Transverse colon (tissue), 4 donors: ENCODE measurements at regions not wholly inside any gene's neighbourhood (a gene's known extent, or its start where the extent isn't known, plus 50 kb on each side); places are given as distances from the start of the nearest gene placed in this dataset.

Experiments
- CTCF ChIP-seq, 5 experiments: fragments of 200-600 bp in 3 of 5; fragments of 450-650 bp in 2 of 5; sonication (generic) in 3 of 5; IDR thresholded peaks; 1 replicate in 2 of 5; 2 replicates in 3 of 5; pipeline ENCODE4 v1.5.1; 2016 to 2017; ENCODE audit warnings: antibody characterized with exemption in 5 of 5, inconsistent platforms in 3 of 5, mild to moderate bottlenecking in 2 of 5, moderate library complexity in 1 of 5
- POLR2AphosphoS5 ChIP-seq, 3 donors: sonication (generic); formaldehyde crosslinking; IDR thresholded peaks; one replicate each; pipeline ENCODE4 v1.6.1; 2016; ENCODE audit warnings: antibody characterized with exemption in 3 of 3

DNA sequence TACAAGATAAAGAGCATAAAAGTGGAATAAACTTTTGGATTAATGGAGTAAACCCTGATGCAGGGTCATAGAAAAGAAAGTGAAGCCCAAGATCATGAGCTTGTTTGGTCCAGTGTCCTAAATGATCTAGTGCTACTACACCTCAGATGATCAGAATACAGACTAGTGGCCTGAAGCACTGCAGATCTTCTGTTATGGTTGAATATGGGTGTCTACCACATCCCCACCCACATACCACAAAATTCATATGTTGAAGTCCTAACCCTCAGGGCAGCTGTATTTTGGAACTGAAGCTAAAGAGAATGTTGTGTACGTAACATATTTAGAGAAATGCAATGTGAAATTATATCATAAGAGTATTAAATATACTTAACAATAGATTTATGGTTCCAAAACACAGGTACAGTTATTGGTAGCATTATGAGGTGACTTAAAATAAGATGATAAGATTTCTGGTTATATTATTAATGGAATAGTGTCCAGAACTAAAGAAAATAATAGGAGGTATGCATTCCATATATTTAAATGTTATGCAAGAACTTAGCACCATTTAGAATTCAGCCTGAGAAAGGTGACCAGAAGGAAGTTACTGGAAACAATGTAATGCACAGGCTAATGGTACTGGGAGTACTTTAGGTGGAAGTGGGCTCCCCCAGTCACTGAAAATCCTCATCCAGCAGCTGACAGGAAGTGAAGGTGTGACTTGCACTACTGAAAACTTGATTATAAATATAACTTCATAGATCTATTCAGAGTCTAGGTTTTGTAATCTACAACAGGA lies 1155.1 kb downstream of the TAF11L14 start:
- no peak for TF ChIP-seq CTCF (IDR thresholded peaks at IDR 0.05)
- TF ChIP-seq POLR2AphosphoS5 (IDR thresholded peaks at IDR 0.05), result no peak
